Amygdala (tissue), 56 donors: ENCODE measurements at regions not wholly inside any gene's neighbourhood (a gene's known extent, or its start where the extent isn't known, plus 50 kb on each side); places are given as distances from the start of the nearest gene placed in this dataset.

Source experiments
- DNase-seq, 56 donors: peaks; one replicate each; lab custom pipeline; 2025; lab: John Stamatoyannopoulos, UW

DNA sequence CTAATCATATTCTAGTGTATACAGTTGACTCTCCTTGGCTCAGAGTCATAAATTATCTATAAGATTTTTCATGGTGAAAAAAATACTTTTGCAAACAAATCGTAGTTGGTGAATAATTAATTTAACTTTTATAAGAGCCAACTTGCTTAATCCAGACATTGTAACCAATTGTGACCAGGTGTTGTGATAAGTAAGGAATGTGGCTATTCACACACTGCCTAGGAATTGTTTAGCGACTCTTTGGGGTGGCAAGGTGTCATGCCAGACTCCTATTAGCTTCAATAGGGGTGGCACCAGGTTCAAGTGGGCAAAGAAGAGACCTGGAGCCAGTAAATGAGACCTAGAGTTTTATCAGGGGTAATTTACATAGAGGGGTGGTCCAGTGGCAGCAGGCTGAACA, 344.7 kb upstream of the PKDCC start:
- DNase-seq: no peak

DNA sequence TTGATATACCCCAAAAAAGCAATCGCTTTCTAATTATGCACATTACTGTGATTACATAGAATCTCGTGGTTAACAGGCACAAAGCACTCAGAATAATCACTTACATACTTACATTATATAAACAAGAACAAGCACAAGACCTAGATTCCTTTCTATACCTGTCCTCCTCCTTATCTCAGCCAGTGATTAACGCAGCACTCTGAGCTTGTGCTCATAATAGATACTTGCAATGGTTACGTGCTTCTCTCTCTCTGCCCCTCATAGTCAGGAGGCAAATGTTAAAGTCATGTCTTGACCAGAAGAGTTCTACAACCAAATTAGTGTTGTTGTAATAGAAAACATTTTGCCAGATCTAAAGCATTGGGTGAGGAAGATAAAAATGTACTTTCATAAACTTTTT, 342.2 kb upstream of the PKDCC start:
- no peak for DNase-seq

DNA sequence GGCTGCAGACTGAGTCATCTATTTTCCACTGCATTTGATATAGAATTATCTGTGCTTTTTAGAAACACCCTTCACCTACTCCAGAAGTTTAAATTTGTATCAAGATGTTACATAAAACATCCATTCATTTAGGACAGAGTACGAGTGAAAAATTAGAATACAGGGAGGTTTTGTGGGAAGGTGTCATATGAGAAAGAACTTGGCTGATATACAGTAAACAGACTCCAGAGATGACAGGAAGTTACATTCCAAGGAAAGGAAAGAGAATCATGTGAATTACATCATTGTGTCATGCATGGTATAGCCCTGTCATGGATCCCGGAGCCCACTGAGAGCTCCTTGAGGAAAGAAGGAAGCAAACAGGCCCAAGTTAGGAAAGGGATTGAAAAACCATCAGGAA, 341.5 kb upstream of the PKDCC start:
- peak in 1 of 56 donors; percentile 2 for DNase-seq

DNA sequence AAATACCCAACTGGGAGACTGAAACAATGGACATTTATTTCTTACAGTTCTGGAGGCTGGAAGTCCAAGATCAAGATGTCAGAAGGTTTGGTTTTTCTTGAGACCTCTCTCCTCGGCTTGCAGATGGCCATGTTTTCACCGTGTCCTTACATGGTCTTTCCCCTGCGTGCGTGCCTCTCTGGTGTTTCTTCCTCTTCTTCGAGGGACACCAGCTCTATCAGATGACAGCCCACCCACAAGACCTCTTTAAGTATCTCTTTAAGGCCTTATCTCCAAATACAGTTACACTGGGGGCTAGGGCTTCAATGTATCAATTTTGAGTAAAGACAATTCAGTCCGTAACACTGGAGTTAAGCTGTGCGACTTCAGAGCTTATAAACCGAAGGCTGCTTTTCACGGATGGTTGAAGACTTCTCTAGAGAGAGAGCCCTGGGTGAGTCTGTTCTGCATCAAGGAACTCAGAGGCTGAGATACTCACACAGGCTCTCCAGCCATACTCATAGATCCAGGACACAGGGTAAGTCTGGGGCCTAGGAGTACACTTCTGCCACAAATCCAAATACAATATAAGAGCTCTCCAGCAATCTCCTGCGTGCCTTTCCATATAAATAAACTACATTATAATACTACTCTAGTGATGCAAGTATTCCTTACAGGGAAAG, 339.9 kb upstream of the PKDCC start:
- DNase-seq: no peak

DNA sequence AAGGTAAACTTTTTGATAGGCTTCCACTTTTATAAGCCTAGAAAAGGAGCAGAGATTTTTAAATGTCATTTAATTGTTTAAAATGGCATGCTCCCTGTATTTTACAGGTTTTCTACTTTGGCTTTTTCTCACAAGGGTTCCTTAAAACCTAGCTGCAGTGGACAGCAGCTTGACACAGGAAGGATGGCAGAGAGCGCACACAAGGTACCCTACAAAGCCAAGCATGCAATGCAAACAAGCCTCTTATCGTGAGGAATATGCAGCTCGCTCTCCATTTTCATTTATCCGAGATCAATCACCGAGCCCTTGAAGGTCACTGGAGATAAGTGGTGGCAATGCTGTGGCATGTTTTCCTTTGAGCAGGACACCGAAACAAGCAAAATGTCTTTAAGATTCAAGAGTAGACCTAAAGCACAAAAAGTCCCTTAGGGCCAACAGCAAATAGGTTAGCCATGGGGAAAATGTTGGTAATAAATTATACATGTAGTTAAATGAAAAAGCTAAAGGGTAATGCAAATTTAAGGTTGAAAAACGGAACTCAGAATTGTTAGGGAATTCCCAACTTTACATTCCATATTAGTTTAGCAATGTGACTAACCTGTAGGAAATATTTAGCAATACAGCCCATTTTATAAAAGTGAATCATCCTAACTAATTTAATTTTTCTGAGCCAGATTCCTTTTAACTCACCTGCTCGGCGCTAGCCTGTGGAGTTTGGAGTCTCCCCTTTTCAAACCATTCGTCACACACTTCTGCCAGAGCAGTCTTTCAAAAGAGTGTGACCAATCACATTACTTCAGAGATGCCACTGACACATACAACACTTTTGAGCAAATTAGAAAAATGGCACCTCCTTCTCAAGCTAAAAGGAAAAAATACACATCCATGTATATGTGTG, 337.9 kb upstream of the PKDCC start:
- DNase-seq: no peak

DNA sequence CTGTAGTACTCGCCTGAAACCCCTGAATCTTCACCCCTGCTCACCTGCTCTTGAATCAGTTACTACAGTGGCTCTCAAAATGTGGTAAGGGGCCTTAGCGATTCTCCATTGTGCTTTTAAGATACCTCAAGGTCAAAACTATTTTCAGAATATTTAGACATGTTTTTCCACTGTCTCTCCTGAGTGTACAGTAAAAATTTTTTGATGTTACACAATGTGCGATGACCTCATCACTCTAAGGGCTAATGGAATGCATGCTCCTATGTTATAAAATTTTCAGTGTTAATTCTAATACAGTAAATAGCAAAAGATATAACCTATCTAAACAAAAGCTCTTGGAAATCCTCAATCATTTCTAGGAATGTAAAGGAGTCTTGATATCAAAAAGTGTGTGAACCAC, 336.9 kb upstream of the PKDCC start:
- DNase-seq: no peak

DNA sequence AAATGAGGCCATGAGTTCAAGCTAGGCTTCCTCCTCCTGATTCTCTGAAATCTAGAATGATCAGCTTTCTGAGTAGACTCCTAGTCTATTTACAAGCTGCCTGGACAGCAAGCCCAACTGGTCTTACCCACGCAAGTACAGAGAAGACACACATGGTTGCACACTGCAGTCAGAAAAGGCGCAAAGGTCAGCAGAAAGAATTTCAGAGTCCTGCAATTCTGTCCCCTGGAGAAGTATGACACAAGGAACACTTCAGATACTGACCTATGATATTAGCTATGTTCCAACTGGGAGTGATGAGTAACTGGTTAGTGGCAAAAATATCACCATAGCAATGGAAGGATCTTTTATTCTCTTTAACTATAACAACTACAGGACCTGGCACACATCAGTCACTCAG, 336.1 kb upstream of the PKDCC start:
- no peak for DNase-seq

DNA sequence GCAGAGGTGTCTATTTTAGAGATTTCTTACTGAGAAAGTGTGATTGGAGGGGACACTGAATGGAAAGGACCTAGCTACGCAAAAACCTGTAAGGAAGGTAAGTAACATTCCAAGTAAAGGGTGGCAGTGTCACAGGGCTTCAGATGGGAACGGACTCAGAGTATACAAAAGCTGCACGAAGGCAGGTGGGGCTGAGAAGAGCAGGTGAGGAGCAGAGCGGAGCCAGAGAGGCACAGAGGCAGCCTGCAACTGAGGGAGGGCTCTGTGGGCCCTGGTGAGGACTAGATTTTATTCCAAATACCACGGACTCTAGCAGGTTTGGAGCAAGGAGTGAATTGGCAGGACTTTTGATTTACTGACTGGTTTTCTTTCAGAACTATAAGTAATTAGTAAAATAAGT, 331.3 kb upstream of the PKDCC start:
- no peak for DNase-seq

DNA sequence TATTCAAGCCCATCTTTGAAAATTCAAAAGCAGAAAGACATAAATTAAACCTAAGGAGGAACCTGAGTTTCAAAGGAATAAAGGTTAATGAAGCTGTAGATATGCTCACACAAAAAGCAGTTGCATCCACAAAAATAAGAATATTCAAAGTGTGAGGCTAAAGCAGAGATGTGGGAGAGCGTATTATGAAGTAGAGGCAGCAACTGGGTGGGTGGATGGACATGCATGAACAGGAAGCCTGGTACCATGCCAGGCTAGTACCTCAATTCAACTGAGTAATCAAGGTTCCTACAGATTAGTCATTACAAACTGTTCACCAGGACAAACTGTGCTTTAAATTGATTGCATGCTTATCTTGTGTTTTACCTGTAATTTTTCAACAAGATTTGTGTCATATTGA, 330.0 kb upstream of the PKDCC start:
- no peak for DNase-seq

DNA sequence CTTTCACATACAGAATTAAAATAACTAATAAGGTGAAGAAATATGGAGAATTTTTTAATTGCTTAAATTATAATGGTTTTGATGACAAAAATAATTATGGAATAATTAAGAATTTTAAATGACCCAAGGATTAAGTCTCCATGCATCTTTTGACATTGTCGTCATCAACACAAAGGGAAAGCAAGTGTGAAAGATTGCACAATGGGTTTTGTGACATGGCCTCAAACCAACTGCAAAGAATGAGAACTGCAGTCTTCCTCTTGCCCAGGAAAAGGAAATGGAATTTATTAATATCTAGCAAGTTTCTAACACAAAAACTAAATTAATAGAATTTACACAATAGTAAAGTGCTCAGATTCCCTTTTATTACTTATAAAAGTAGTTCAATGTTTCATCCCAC, 329.1 kb upstream of the PKDCC start:
- no peak for DNase-seq

DNA sequence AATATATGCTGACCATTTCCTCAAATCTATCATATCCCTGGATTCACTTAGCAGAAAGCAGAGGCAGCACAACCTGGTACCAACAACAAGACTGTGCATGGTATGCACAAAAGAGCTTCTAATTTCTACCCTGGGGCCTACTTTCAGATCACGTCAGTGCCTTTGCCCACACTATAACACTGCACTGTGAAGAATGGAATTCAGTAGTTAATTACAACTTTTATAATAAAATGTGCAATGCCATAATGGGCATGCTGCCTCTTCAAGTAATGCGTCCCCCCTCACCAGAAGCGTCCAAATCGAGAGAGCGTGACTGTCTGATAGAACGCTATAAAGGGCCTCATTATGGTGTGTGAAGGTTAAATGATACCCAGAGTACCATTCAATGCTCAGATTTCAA, 328.1 kb upstream of the PKDCC start:
- DNase-seq: no peak

DNA sequence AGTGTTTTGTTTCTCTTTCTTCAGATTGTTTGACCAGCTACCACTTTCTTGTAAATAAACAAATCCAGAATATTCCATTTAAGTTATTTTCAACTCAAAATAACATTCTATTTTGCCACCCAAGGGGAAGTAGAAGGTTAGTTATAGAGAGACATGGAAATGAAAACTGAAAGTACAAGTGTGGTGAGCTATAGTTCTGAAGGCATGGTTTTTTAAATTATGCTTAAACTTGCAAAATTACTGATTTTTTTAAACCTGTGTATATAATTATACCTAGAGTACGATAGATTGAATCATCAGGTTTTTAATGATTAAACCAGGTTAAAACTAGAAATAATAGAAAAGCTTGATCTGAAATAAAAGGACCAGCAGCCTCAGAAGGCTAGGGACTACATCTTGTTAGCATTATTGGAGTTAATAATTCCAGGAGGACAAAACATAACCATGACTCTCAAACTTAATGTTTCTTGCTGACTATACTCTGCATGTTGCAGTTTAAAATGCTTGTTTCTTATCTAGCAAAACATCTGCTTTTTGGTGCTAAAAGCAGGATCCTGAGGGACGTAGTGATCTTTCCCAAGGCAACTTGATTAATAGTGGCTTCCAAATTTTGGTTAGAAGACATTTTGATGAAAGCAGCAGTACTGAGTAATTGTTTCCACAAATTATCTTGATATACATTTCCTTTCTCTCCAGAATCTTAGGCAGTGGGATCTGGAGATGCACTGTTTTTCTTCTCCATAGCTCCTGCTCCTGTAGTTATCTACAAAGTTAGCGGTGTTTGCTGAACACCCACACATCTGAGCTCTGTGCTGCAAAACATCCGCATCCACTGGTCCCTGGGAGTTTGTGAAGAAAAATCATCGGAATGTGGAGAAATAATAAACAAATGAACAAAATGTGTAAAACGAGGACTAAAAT, 327.2 kb upstream of the PKDCC start:
- no peak for DNase-seq

DNA sequence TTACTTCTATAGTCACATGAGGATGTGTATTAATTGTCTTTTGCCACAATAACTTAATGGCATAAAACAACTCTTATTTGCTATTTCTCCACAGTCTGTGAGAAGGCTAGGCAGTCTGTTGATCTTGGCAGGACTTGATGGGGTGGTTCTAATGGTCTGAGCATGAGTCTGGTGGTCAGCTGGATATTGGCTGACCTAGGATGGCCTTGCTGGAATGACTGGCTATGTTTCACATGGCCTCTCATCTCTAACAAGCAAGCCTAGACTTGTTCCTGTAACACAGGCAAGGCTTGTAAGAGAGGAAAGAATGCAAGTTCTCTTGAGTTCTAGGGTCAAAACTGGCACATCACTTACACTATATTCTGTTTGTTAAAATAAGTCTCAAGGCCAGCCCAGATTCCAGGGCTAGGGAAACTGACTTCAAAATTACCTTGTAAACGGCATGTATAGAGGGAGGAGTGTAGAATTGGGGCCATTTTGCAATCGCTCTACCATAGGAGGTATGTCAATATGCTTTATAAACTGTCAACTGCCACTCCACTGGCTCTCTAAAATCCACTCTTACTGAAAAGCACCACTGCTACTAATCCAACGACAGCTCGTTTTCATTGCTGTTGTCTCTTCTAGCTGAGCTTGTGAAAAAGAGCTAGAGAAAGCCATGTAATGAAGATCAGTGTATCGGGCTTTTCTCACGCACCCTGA, 325.0 kb upstream of the PKDCC start:
- no peak for DNase-seq

DNA sequence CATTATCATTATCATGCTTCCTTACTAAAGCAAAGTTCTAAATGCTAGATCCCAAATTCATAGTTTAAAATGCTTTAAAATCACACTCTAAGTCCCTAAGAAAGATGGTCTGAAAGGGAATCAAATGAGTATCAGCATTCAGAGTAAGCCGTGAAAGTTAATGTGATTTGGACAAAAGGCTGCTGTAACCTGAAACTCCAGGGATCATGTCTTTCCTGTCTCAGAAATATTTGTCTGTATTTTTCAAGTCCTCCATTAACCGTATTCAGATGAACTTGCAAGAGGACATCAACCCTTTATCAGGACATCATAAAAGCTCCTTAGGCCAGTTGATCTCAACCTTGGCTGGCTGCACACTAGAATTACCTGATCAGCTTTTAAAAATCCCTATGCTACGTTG, 324.3 kb upstream of the PKDCC start:
- no peak for DNase-seq

DNA sequence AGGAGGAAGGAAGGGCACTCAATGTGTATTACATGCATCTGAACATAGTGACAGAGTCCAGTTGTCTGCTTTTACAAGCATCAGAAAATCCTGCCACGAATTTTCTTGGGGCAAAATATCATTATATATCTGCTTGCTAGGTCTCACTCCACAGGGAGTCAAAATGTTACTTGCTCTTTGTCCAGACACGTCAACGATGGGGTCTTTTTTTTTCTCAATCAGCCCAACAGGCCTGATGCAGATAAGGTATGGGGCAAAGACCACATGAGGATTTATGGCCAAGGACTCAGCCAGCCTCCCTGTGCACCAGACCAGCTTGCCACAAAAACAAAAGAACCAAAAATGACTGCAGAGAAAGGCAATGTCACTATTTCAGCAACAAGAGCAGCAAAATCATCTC, 323.4 kb upstream of the PKDCC start:
- no peak for DNase-seq

DNA sequence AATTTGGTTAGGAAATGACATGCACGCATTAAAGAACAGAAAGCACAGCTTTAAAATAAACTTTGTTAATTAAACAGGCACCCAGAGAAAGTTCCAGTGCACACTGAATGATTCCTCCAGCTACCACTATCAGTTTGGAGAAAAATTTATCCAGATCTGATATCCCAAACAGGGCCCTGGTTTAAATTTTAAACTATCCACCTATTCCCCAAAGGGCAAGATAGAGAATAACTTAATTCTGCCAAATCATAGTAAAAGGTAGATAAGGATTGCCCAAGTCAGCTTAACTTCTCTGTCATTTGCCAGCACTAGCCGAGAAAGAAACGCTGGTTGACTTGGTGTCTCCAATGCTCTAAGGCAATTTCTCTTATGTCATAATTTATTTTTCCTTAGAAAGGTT, 321.9 kb upstream of the PKDCC start:
- DNase-seq: no peak

DNA sequence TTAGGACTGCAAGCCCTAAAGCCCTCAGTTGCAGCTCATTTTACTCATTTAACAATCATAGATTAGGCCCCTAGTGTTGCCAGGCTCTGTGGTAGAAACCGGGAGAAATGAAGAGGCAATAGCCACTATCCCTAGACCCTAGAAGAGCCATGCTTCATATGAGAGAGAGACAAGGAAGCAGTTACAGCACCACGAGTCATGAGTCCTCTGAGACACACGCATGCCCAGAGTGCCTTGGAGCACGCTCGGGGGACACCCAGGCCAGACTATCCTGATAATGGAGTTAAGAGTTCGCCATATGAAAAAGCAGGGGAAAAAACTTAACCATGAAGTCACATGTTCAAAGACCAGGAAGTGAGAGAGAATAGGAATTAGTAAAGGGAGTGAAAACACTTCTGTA, 321.5 kb upstream of the PKDCC start:
- no peak for DNase-seq

DNA sequence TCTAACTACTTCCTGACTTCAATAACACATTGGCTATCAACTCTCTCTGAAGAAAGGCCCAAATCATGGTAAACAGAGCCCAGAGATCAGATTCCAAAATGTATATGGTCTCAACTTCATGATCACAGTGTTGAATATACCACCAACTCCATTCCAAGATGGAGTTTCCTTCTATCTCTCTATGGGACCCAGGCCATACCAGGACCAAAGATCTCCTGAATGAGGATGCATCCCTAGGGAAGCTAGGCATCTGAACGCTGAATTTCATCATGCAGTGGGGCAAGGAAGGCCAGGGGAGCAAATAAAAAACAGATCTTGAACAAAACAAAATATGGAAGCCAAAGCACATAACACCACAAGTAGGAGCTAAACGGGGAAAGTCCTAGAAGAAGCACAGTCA, 320.7 kb upstream of the PKDCC start:
- no peak for DNase-seq

DNA sequence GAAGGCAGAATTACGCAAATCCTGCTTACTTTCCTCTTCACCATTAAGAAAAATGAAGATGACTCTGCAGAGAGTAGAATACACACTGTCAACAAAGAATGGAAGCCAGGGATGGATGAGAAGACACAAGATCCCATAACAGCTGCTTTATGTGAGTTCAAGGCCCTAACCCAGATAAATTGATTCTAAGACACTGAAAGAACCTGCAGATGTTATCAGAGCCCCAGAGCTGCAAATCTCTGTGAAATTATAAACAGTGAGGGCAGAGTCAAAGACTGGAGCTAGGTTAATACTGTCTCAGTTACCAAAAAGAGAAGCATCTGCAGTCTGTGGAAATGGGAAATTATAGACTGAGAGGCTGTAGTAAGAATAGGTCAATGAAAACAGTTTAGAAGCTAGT, 320.1 kb upstream of the PKDCC start:
- no peak for DNase-seq

DNA sequence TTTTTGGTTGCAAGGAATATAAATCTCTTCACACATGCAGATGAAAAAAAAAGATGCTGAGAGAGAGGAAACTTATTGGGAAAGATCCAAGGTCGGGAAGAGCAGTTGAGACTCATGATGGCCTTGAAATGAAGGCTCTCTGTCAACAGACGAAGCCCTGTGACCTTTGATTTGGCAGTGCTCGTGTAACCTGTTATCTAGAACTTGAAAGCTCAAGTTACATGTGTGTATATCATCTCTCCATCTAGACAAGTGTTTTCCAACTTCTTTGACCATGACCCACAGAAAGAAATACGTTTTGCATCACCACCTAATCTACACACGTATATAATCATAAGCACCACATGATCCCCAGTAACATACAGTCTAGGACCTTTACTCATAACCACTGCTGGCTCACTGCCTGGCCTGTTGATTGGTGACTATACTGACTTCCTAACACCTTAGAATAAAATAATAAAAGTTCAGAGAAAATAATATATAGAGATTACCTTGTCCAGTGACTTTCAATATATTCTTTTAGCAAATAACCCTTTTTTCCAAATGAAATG, 319.0 kb upstream of the PKDCC start:
- no peak for DNase-seq
